HG03108 (cell line): ENCODE measurements at regions not wholly inside any gene's neighbourhood (a gene's known extent, or its start where the extent isn't known, plus 50 kb on each side); places are given as distances from the start of the nearest gene placed in this dataset.

Experiments used
- ATAC-seq: cut with Tn5 transposase; IDR thresholded peaks from one replicate; pipeline ENCODE4 v1.9.1; 2021; ENCODE audit warnings: moderate library complexity; ENCODE audit not compliant: unreplicated experiment

DNA sequence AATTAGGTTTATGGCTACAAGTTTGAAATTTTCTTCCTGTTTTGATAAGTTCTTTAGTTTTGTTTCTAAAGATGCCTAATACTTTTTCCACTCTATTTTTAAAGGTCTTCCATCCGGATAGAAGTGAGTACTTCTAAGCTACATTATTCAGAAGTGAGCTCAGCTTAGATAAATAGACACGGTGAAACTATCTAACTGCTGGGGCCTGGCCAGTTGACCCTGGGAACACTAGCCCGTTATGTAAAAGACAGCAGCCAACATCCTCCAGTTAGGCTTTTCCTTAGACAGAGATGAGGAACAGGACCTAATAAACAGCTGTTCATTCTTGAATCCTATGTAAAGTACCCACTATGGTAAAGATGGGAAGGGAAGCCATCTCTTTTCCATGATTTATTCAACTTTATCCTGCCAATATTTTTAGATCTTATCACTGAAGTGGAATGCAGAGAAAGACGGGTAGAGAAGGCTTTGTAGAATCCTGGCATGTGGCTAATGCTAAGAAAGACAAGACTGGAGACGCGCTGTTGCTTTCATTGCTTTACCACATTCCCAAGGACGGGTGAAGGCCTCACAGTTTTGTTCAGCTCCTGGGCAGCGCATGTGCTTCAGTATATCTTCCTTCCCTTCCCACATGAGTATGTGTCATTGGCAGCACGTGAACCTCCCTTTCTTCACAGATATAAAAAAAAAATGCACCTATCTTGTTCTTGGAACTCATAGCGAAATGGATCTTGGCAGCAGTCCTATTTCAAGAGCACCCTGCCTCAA is 340.0 kb upstream of the MEOX2 start:
- no peak for ATAC-seq

GRCh38 chr7:16025696-16026095 is 339.2 kb upstream of the MEOX2 start:
- no peak for ATAC-seq

DNA sequence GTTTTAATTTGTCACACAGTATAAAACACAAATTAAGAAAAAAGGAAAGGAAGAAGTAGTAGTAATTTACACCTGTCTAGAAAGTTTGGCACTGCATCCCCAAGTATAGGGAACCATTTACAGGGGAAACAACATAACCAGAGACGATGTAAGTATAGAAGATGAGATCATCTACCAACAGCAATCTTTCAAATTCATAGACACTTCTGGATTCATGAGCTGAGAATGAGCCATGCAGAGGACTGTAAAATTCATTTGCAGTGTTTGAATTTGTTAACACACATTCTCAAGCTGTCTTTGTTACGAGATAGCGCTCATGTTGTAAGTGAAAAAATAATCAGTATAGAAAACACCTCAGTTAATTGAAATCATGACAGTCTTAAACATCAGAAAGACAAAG is 337.0 kb upstream of the MEOX2 start:
- ATAC-seq, result no peak

DNA sequence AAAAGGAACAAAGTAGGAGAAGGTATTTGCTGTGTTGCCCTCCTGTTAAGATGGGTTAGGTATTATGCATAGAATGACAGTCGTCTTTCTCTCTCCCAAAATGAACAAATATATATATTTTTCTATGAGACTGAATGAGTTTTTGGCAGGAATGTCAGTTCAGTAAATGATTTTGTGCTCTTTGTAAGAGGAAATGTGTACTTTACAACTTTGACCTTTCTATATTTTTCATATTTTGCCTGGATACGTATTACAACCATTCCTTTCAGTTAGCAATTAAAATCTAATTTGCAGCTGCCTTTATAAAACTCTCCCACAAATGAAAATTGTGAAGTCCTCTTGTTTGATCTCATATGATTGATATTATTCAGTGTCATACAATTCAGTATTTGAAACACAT is 336.6 kb upstream of the MEOX2 start:
- no peak for ATAC-seq

DNA sequence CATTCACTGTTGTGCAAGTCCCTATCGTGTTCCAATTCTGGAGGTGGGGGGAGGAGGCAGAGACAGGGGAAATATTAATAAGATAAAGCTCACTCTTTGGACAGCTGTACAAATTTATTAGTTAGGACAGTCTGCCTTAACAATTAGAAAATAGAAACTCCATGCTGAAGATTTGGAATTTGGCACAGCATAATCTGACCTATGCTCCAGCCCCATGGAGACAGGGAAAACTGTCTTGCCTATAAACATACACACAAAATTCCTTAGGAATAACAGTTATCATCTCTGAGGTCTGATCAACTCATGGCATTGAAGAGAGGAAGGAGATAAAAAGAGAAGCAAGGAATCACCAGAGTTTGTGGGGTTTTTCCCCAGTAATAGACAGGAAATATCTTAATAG is 335.4 kb upstream of the MEOX2 start:
- no peak for ATAC-seq

DNA sequence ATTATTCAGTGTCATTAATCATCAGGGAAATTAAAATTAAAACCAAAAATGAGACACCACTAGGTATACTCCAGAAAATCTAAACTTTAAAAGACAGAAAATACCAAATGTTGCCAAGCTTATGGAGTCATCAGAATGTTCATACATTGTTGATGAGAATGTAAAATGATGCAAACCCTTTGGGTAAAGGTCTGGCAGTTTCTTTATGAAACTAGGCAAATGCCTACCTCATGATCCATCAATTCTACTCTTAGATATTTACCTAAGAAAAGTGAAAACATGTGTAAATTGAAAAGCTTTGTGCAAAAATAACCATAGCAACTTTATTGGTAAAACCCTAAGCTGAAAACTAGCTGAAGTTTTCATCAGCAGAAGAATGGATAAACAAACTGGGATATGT is 329.5 kb upstream of the MEOX2 start:
- ATAC-seq, result no peak

- no peak for ATAC-seq
Measured at GRCh38 chr7:16014031-16014430, 327.5 kb upstream of the MEOX2 start.

GRCh38 chr7:16007911-16008310 is 321.4 kb upstream of the MEOX2 start:
- no peak for ATAC-seq

- ATAC-seq, result no peak
Measured at GRCh38 chr7:16004702-16005101, 318.2 kb upstream of the MEOX2 start.

DNA sequence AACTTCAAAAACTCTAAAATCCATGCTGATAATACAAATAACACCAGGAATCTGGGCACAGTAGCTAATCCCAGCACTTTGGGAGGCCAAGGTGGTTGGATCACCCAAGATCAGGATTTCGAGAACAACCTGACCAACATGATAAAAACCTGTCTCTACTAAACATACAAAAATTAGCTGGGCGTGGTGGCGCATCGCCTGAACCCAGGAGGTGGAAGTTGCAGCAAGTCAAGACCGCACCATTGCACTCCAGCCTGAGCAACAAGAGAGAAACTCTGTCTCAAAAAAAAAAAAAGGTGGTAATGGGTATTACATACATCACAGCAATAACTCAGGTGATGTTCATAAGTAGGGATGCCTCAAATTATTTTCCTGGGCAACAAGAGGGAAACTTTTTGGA is 315.0 kb upstream of the MEOX2 start:
- ATAC-seq, result no peak

DNA sequence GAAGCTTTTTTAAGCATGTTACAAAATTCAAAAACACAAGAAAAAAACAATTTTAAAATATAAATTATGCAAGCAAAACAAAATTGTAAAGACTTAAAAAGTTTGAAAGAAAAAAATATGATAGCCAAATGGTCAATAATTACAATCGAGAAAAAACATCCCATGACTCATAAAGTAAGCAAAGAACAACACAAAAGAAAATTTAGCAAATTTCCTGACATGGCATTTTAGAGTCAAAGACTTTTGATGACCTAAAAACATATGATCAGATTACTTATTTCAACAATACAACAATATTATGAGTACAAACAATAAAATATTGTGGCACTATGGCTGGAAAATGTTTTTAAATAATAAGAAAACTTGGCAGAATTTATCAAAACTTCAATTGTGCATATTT is 312.1 kb upstream of the MEOX2 start:
- ATAC-seq, result no peak

DNA sequence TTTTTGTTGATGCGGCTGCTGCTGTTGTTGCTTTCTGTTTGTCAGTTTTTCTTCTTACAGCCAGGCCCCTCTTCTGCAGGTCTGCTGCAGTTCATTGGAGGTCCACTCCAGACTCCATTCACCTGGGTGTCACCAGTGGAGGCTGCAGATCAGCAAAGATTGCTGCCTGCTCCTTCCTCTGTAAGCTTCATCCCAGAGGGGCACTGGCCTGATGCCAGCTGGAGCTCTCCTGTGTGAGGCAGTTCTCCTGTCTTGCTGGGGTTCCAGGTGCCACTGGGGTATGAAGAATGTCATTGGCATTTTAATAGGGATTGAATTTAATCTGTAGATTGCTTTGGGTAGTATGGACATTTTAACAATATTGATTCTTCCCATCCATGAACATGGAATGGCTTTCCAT is 308.5 kb upstream of the MEOX2 start:
- no peak for ATAC-seq

- no peak for ATAC-seq
Measured at GRCh38 chr7:15989194-15989593, 302.7 kb upstream of the MEOX2 start.

DNA sequence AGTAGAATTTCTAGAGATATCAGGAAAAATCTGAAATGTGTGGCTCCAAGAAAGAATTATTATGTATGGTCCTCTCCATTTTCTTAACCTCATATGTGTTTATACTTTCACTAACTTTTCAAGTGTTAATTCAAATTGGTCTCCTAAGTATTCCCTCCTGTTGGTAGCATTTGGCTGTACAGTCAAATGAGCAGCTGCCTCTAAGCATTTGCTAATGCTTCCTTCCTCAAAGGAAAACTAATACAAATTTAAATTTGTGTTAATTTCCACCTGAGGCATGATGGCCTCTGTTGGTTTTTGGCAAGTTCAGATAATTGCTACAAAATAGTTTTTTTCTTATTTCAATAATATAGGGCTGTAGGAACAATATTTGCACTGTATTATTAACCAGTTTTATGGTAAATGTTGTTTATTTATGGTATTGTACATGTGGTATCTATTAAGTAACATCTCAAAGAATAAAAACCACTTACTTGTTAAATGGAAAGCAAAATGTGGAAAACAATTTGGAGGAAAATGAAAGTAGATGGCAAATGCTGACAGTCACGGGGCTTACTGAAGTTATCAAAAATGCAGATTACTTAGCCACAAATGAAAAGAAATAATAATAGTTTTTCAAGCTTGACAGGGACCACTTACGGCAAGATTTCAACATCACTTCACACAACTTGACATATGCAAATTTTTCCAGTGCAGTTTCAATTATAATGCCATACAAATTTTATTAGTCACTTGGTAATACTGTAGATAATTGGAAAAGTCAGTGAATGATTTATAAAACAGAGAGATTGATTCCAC is 299.3 kb upstream of the MEOX2 start:
- no peak for ATAC-seq

GRCh38 chr7:15977663-15978062 is 291.2 kb upstream of the MEOX2 start:
- no peak for ATAC-seq

DNA sequence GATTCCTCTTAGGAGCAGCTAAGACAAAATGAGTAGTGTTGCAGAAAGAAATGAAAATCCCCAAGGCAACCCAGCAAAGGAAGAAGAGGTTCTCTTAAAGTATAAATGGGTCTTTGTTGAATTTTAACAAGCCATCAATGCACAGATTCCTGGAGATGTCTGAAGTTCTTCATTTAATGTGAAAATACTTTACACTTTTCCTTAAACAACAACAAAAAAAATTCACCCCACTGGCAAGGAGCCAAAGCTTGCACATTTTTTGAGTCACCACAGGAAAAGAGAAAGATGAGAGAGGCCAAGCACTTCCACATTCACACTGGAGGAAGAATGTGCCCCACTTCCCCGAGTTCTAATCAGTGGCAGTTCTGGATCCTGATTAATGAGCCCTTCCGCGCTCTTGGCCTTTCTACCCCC is 286.4 kb upstream of the MEOX2 start:
- no peak for ATAC-seq

DNA sequence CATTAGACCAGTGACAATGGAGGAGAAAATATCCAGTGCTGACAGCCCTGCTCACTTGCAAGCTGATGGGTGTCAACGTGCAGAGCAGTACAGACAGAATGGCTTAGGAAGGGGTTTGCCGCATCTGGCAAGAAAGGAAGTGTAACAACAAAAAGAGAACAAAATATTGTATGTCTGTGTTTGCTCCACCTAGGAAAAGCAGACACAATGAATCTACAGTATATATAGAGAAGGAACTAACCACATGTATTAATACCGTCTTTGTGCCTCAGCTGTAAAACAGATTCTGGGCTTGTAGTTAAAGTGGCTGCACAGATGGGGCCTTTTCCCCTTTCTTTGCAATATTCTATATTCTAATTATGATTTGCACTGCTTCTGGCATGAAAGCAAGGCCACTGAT is 281.1 kb upstream of the MEOX2 start:
- no peak for ATAC-seq

- no peak for ATAC-seq
Measured at GRCh38 chr7:15967121-15967520, 280.6 kb upstream of the MEOX2 start.

GRCh38 chr7:15963206-15963605 is 276.7 kb upstream of the MEOX2 start:
- ATAC-seq, result no peak

GRCh38 chr7:15954671-15955354 is 268.3 kb upstream of the MEOX2 start:
- ATAC-seq, result no peak

DNA sequence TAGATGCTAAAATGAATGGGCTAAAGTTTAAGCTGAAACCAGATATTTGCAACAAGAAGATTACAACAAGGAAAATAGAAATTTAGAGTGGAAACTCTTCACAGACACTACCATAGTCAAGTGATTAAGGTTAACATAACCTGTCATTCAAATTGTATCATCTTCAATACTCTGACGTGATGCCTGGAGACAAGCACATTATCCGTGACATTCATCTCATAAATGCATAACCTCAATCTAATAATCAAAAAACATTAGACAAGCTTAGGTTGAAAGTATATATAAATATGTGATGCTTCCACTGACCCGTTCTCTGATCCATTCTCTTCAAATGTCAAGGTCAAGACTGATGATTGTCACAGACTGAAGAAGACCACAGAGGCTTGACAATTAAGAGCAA is 263.8 kb upstream of the MEOX2 start:
- no peak for ATAC-seq

GRCh38 chr7:15947754-15948153 is 261.3 kb upstream of the MEOX2 start:
- ATAC-seq, result no peak
